ENCODE measurements at regions not wholly inside any gene's neighbourhood (a gene's known extent, or its start where the extent isn't known, plus 50 kb on each side); places are given as distances from the start of the nearest gene placed in this dataset.
"Not testable (repeated sequence)": the region's sequence is repeated elsewhere in the genome, so short reads cannot be mapped to it uniquely, and the experiment has no call there.

- TF ChIP-seq CREB5 (CRISPR knock-in tag; IDR thresholded peaks at IDR 0.05) (no peak), MTA1 (IDR thresholded peaks at IDR 0.05; ENCODE audit: borderline replicate concordance) (no peak), FOXK2 (conservative IDR thresholded peaks at IDR 0.05 in 1 of 2, IDR thresholded peaks at IDR 0.05 in 1 of 2; ENCODE audit: low read depth in 2 of 2) (no peak), TRIM24 (IDR thresholded peaks at IDR 0.05) (no peak)
Observed at GRCh38 chr14:28987516-28987915, 220.9 kb downstream of the FOXG1 start (continued).

GRCh38 chr14:28997196-28997595 lies 230.6 kb downstream of the FOXG1 start:
- ATAC-seq; H3K79me2 ChIP-seq (ENCODE audit: control insufficient read depth, insufficient read depth, low read length); H3K4me1 ChIP-seq (replicated peaks in 1 of 2; ENCODE audit: control insufficient read depth in 2 of 2, insufficient read depth in 2 of 2, low read length in 2 of 2); H3K36me3 ChIP-seq (ENCODE audit: control insufficient read depth, insufficient read depth, low read length); DNase-seq (ENCODE audit: extremely low read depth in 1 of 4, low spot score in 3 of 4); H3K27ac ChIP-seq (ENCODE audit: extremely low read depth, low read depth, low read length); H3K27me3 ChIP-seq (ENCODE audit: control insufficient read depth in 2 of 2, insufficient read depth in 2 of 2, low read length in 2 of 2); H3K9me3 ChIP-seq (replicated peaks; ENCODE audit: control insufficient read depth, insufficient read depth, low read depth, low read length); H3K9ac ChIP-seq (ENCODE audit: insufficient read depth in 1 of 2, low read depth in 2 of 2, low read length in 2 of 2); H4K20me1 ChIP-seq (replicated peaks; ENCODE audit: control insufficient read depth, insufficient read depth, low read length); H2AFZ ChIP-seq (ENCODE audit: low read depth, low read length); CTCF ChIA-PET (ENCODE audit: low intra/inter-chr PET ratio); H3K4me3 ChIP-seq; in situ Hi-C loops (cut with MboI); H3K9me1 ChIP-seq (ENCODE audit: control insufficient read depth, insufficient read depth, low read length); BruUV-seq (replicated peaks); POLR2A ChIA-PET; intact Hi-C loops (cut with micrococcal nuclease); FAIRE-seq; H3K4me2 ChIP-seq (ENCODE audit: insufficient read depth, low read length): not testable (repeated sequence)
- WGBS (ENCODE audit: insufficient coverage, low coverage, missing lambda C conversion rate) = 52% methylated on average over 4 of the region's 4 CpGs
